ENCODE measurements at regions not wholly inside any gene's neighbourhood (a gene's known extent, or its start where the extent isn't known, plus 50 kb on each side); places are given as distances from the start of the nearest gene placed in this dataset.
A peak's percentile ranks its signal among the peaks of the same experiment; 100 is the strongest.

GRCh38 chr3:193971261-193971751, 164.6 kb upstream of the HES1 start:
- no peak overlapping the region for H3K27ac ChIP-seq
- no peak for TF ChIP-seq Cebpa-rat (IDR thresholded peaks at IDR 0.05)
- no peak overlapping the region for H3K9ac ChIP-seq
- H3K4me3 ChIP-seq: no peak overlapping the region
- H4K20me1 ChIP-seq: no peaks in the 10 kb centered on the region
- peak overlapping the region; percentile 65 for H3K4me2 ChIP-seq
- H3K36me3 ChIP-seq: no peaks in the 10 kb centered on the region
- no peaks in the 10 kb centered on the region; the same call in 1 of the 2 replicates for H3K27me3 ChIP-seq
- peaks cover 14% of the 10 kb centered on the region for H3K4me1 ChIP-seq
- no peaks in the 10 kb centered on the region for H3K9me3 ChIP-seq

GRCh38 chr3:193971966-193972365, 164.0 kb upstream of the HES1 start:
- Histone ChIP-seq H3K4me3 (no peak overlapping the region), H4K20me1 (no peaks in the 10 kb centered on the region), H3K36me3 (no peaks in the 10 kb centered on the region), H3K4me2 (peak overlapping the region; percentile 65), H3K9ac (no peak overlapping the region), H3K4me1 (peaks cover 14% of the 10 kb centered on the region), H3K27ac (no peak overlapping the region), H3K27me3 (no peaks in the 10 kb centered on the region; the same call in 1 of the 2 replicates), H3K9me3 (no peaks in the 10 kb centered on the region)
- no peak for TF ChIP-seq Cebpa-rat (IDR thresholded peaks at IDR 0.05)

GRCh38 chr3:193972832-193973231, 163.1 kb upstream of the HES1 start:
- H4K20me1 ChIP-seq: no peaks in the 10 kb centered on the region
- H3K27ac ChIP-seq: no peak overlapping the region
- no peak overlapping the region for H3K4me2 ChIP-seq
- no peak overlapping the region for H3K9ac ChIP-seq
- H3K36me3 ChIP-seq: no peaks in the 10 kb centered on the region
- H3K4me1 ChIP-seq: peaks cover 19% of the 10 kb centered on the region
- no peak overlapping the region for H3K4me3 ChIP-seq
- TF ChIP-seq Cebpa-rat (IDR thresholded peaks at IDR 0.05): no peak
- no peaks in the 10 kb centered on the region; the same call in 1 of the 2 replicates for H3K27me3 ChIP-seq
- no peaks in the 10 kb centered on the region for H3K9me3 ChIP-seq

GRCh38 chr3:193974191-193974652, 161.7 kb upstream of the HES1 start:
- no peak overlapping the region for H3K4me2 ChIP-seq
- H3K9me3 ChIP-seq: no peaks in the 10 kb centered on the region
- H3K27me3 ChIP-seq: no peaks in the 10 kb centered on the region; the same call in 1 of the 2 replicates
- H3K4me3 ChIP-seq: no peak overlapping the region
- no peaks in the 10 kb centered on the region for H3K36me3 ChIP-seq
- H3K9ac ChIP-seq: no peak overlapping the region
- peaks cover 22% of the 10 kb centered on the region for H3K4me1 ChIP-seq
- no peak for TF ChIP-seq Cebpa-rat (IDR thresholded peaks at IDR 0.05)
- H4K20me1 ChIP-seq: no peaks in the 10 kb centered on the region
- no peak overlapping the region for H3K27ac ChIP-seq

- Histone ChIP-seq H3K9me3 (no peaks in the 10 kb centered on the region), H3K4me2 (no peak overlapping the region), H3K4me3 (no peak overlapping the region), H4K20me1 (no peaks in the 10 kb centered on the region), H3K27me3 (no peaks in the 10 kb centered on the region; the same call in 1 of the 2 replicates), H3K36me3 (no peaks in the 10 kb centered on the region), H3K9ac (no peak overlapping the region), H3K4me1 (peaks cover 22% of the 10 kb centered on the region), H3K27ac (no peak overlapping the region)
- TF ChIP-seq Cebpa-rat (IDR thresholded peaks at IDR 0.05): no peak
Measured at GRCh38 chr3:193974671-193975535, 161.0 kb upstream of the HES1 start.

GRCh38 chr3:193977622-193978021, 158.3 kb upstream of the HES1 start:
- no peak for TF ChIP-seq Cebpa-rat (IDR thresholded peaks at IDR 0.05)
- Histone ChIP-seq H3K27ac (no peak overlapping the region), H3K9ac (no peak overlapping the region), H3K36me3 (no peaks in the 10 kb centered on the region), H4K20me1 (no peaks in the 10 kb centered on the region), H3K27me3 (no peaks in the 10 kb centered on the region), H3K4me1 (peaks cover 31% of the 10 kb centered on the region), H3K4me2 (peak overlapping the region; percentile 37), H3K4me3 (no peak overlapping the region), H3K9me3 (no peaks in the 10 kb centered on the region)

- no peaks in the 10 kb centered on the region for H4K20me1 ChIP-seq
- no peak overlapping the region for H3K4me2 ChIP-seq
- TF ChIP-seq Cebpa-rat (IDR thresholded peaks at IDR 0.05): no peak
- H3K27ac ChIP-seq: no peak overlapping the region
- H3K9me3 ChIP-seq: no peaks in the 10 kb centered on the region
- H3K9ac ChIP-seq: no peak overlapping the region
- no peaks in the 10 kb centered on the region for H3K27me3 ChIP-seq
- H3K36me3 ChIP-seq: no peaks in the 10 kb centered on the region
- H3K4me1 ChIP-seq: peaks cover 33% of the 10 kb centered on the region
- no peak overlapping the region for H3K4me3 ChIP-seq
Measured at GRCh38 chr3:193978030-193978429, 157.9 kb upstream of the HES1 start.

- TF ChIP-seq Cebpa-rat (IDR thresholded peaks at IDR 0.05): no peak
- Histone ChIP-seq H3K4me1 (peaks cover 33% of the 10 kb centered on the region), H3K27ac (no peak overlapping the region), H3K9me3 (no peaks in the 10 kb centered on the region), H4K20me1 (no peaks in the 10 kb centered on the region), H3K4me3 (no peak overlapping the region), H3K36me3 (no peaks in the 10 kb centered on the region), H3K9ac (no peak overlapping the region), H3K4me2 (no peak overlapping the region), H3K27me3 (no peaks in the 10 kb centered on the region)
Measured at GRCh38 chr3:193978486-193978885, 157.5 kb upstream of the HES1 start.

GRCh38 chr3:193980326-193980725, 155.6 kb upstream of the HES1 start:
- H3K9ac ChIP-seq: no peak overlapping the region
- peak overlapping the region; percentile 68 for H3K4me2 ChIP-seq
- H4K20me1 ChIP-seq: no peaks in the 10 kb centered on the region
- no peaks in the 10 kb centered on the region for H3K36me3 ChIP-seq
- H3K9me3 ChIP-seq: no peaks in the 10 kb centered on the region
- H3K4me1 ChIP-seq: peaks cover 45% of the 10 kb centered on the region
- no peak overlapping the region for H3K4me3 ChIP-seq
- no peak overlapping the region for H3K27ac ChIP-seq
- TF ChIP-seq Cebpa-rat (IDR thresholded peaks at IDR 0.05): no peak
- H3K27me3 ChIP-seq: no peaks in the 10 kb centered on the region

- Histone ChIP-seq H3K36me3 (no peaks in the 10 kb centered on the region), H3K4me2 (peak overlapping the region; percentile 68), H4K20me1 (no peaks in the 10 kb centered on the region), H3K27ac (peak overlapping the region; percentile 58; the same call in 1 of the 2 replicates), H3K4me3 (0 out of 2 replicates have a peak overlapping the region, but pooled peaks have one; percentile 4), H3K4me1 (peaks cover 45% of the 10 kb centered on the region), H3K27me3 (no peaks in the 10 kb centered on the region), H3K9ac (no peak overlapping the region), H3K9me3 (no peaks in the 10 kb centered on the region)
- TF ChIP-seq Cebpa-rat (IDR thresholded peaks at IDR 0.05): no peak
Measured at GRCh38 chr3:193980905-193981304, 155.0 kb upstream of the HES1 start.

Measured in BLaER1 (cell line).